Muscle layer of colon (tissue), 2 donors: ENCODE measurements at regions not wholly inside any gene's neighbourhood (a gene's known extent, or its start where the extent isn't known, plus 50 kb on each side); places are given as distances from the start of the nearest gene placed in this dataset.

Experiments used
- H3K27ac ChIP-seq: one replicate; pipeline ENCODE4 v1.7.0; 2013; ENCODE audit warnings: low read depth, mild to moderate bottlenecking, low read length, moderate library complexity
- H3K27me3 ChIP-seq, 2 donors: one replicate each; pipeline ENCODE4 v1.7.0; 2013; ENCODE audit warnings: low read length in 2 of 2, mild to moderate bottlenecking in 2 of 2; ENCODE audit not compliant: insufficient read depth in 2 of 2, control insufficient read depth in 1 of 2
- H3K36me3 ChIP-seq: one replicate; pipeline ENCODE4 v1.7.0; 2013; ENCODE audit warnings: mild to moderate bottlenecking, low read length; ENCODE audit not compliant: insufficient read depth
- H3K4me1 ChIP-seq: one replicate; pipeline ENCODE4 v1.7.0; 2013; ENCODE audit warnings: mild to moderate bottlenecking, low read length; ENCODE audit not compliant: insufficient read depth
- H3K4me3 ChIP-seq, 2 donors: one replicate each; pipeline ENCODE4 v1.7.0; 2013; ENCODE audit warnings: low read length in 2 of 2, low read depth in 1 of 2, mild to moderate bottlenecking in 1 of 2, moderate library complexity in 1 of 2
- H3K9ac ChIP-seq: one replicate; pipeline ENCODE4 v1.7.0; 2013; ENCODE audit warnings: low read length
- H3K9me3 ChIP-seq: one replicate; pipeline ENCODE4 v1.7.0; 2013; ENCODE audit warnings: mild to moderate bottlenecking, low read length
- donor health status: abdominal sarcoma.
- donor health status: Adenocarcinoma of cecum.

DNA sequence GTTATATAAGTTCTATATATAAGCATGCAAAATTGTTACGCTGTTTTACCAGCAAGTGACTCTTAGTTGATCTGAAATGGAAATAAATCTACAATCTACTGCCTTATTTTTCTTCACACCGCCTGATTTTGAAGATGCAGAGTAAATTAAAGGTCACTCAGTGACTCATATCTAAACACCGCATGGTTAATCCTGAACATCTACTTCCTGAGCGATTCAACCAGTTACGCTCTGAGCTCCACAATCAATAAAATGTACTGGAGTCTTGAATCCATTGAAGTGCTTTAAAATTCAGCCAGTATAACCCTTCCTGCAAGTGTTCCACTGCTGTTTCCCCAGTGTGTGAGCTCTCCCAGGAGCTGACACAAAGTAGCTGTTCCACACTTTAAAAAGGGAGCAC is 192.8 kb downstream of the SLC7A11 start:
- H3K27ac ChIP-seq = no peak overlapping the region
- H3K9ac ChIP-seq = no peak overlapping the region
- no peaks in the 10 kb centered on the region for H3K27me3 ChIP-seq
- H3K9me3 ChIP-seq = no peaks in the 10 kb centered on the region
- no peak overlapping the region for H3K4me3 ChIP-seq
- no peaks in the 10 kb centered on the region for H3K36me3 ChIP-seq
- H3K4me1 ChIP-seq = peaks cover 16% of the 10 kb centered on the region

DNA sequence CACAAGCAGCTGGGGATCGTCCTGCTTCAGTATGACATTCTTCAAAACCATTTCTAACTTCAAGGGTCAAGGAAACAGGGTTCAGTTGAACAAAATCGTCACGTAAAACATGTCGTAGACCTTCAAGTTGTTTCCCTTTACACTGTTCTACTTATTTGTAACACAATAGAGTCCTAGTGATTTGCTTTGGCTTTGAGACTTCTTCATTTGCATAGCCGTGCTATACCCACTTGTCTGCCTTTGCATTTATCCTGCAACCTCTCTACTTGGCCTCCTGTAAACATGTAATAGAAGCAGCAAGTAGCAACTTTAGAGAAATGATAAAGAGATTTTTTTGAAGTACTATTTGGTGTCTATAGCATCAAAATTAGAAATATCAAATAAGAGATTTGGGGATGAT is 194.9 kb downstream of the SLC7A11 start:
- Histone ChIP-seq H3K27me3 (no peaks in the 10 kb centered on the region), H3K27ac (no peak overlapping the region), H3K36me3 (no peaks in the 10 kb centered on the region), H3K4me3 (no peak overlapping the region), H3K9ac (no peak overlapping the region), H3K9me3 (no peaks in the 10 kb centered on the region), H3K4me1 (peaks cover 18% of the 10 kb centered on the region)

DNA sequence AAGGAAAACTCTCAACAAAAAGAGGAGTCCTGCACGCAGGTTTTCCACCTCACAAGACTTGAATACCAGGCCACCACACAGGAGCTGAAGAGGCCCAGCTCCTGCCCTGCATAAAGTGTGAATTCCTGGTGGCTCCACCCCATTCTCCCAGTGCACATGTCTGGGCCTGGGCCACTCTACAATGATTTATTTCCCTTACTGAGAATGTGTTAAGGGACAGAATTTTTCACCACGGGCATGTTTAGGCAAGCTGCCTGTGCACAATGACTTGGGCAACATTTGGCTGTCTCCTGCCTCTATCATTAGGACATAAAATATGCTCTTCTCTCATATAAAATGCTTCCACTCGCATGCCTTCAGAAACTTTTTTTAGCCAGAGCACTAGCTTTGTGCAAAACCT is 197.1 kb downstream of the SLC7A11 start:
- Histone ChIP-seq H3K9ac (no peak overlapping the region), H3K27me3 (no peaks in the 10 kb centered on the region), H3K4me1 (peaks cover 18% of the 10 kb centered on the region), H3K4me3 (no peak overlapping the region), H3K9me3 (no peaks in the 10 kb centered on the region), H3K27ac (no peak overlapping the region), H3K36me3 (no peaks in the 10 kb centered on the region)

DNA sequence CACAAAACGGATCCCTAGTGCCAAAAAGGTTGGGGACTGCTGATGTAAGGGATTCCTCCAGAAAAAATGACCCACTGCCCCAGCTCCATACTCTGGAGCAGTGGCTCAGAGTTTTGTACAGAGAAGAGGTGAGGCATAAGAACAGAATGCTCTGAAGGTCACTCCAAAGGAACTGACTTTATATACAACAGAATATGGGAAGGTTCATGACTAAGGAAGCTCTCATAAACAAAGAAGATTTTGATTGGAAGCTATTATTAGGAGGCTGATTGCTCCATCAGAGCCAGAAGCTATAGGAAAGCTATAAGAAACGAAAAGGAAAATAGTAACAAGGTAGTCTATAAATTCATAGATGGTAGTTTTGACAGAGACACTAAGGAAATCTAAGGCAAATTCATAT is 203.1 kb downstream of the SLC7A11 start:
- H3K27ac ChIP-seq = no peak overlapping the region
- no peaks in the 10 kb centered on the region for H3K4me1 ChIP-seq
- no peak overlapping the region for H3K9ac ChIP-seq
- no peaks in the 10 kb centered on the region for H3K36me3 ChIP-seq
- H3K4me3 ChIP-seq = no peak overlapping the region
- no peaks in the 10 kb centered on the region for H3K9me3 ChIP-seq
- H3K27me3 ChIP-seq = no peaks in the 10 kb centered on the region

DNA sequence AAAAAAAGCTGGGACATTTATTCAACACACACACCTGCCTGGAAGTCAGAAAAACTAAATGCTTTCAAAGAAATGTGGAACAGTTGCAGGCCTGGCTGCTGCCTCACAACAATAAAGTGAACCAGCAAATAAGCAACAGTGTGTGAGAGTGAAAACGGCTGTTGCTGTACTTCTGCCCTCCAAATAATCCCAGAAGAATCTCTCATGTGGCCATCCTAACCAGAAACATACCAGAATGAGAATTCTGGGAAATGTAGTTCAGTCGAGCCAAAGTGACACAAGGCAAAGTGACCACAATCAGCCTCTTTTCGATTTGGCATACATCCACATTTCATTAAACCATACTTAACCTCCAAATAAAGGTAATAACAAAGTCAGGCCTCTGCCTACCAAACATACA is 204.5 kb downstream of the SLC7A11 start:
- Histone ChIP-seq H3K9me3 (no peaks in the 10 kb centered on the region), H3K4me1 (no peaks in the 10 kb centered on the region), H3K9ac (no peak overlapping the region), H3K27ac (no peak overlapping the region), H3K4me3 (no peak overlapping the region), H3K36me3 (no peaks in the 10 kb centered on the region), H3K27me3 (no peaks in the 10 kb centered on the region)

DNA sequence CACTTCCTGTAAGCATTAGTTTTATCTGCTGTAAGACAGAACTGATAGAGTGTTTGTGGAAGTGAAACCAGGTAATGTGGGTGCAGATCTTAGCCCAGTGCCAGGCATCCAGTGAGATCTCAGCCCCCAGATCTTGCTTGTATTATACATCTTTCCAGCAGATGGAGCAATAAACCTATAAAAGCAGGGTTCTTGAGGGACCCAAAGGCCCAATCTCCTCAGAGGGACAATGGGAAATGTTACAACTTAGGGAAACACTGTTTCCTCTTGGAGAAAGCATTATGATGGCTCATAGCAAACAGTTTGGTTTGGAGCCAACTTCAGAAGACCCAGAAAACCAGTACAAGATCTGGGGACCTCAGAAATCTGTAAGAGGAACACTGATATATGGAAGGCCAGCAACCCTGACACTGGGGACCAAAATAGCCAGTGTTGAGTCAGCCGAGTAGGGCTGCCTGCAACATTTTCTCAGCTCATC is 206.3 kb downstream of the SLC7A11 start:
- H3K27ac ChIP-seq = no peak overlapping the region

DNA sequence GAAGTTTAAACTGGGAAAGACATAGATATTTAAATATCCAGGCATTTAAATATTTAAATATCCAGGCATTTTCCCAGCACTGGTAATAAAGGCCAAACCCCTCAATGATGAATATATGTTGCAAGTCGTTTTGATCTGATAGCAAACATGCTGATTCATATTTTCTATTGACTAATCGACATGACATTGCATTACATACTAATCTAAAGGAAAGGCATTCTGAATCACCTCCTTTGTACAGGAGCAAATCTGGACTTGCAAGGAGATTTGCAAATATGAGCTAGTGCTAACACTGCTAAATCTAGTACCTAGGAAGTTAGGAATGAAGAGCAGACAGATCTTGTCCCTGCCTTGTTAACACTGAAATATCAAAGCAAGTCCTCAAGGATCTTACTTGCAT is 207.3 kb downstream of the SLC7A11 start:
- Histone ChIP-seq H3K4me3 (no peak overlapping the region), H3K9me3 (no peaks in the 10 kb centered on the region), H3K4me1 (no peaks in the 10 kb centered on the region), H3K9ac (no peak overlapping the region), H3K27me3 (no peaks in the 10 kb centered on the region), H3K36me3 (no peaks in the 10 kb centered on the region), H3K27ac (no peak overlapping the region)

More for the DNA sequence above, 206.3 kb downstream of the SLC7A11 start:
- Histone ChIP-seq H3K4me1 (no peaks in the 10 kb centered on the region), H3K4me3 (no peak overlapping the region), H3K27me3 (no peaks in the 10 kb centered on the region), H3K9me3 (no peaks in the 10 kb centered on the region), H3K36me3 (no peaks in the 10 kb centered on the region), H3K9ac (no peak overlapping the region)

DNA sequence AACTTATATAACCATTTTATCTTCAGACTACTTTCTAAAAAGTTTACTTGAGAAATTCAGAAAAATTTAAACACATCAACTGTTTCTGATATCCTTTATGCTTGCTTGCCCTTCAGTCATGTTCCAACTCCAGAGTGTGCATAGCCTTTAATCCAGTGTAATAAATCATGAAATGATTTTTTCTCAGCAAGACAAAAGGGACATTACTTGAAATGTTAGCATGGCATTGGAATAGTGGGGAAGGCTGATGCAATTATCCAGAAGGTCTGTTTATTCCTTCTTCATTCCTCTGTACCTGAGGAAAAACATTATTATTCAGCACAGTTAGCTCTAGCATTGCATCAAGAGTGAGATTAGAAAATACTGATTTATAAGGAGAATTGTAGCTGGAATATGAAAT is 209.9 kb downstream of the SLC7A11 start:
- Histone ChIP-seq H3K27ac (no peak overlapping the region), H3K36me3 (no peaks in the 10 kb centered on the region), H3K9ac (no peak overlapping the region), H3K27me3 (no peaks in the 10 kb centered on the region), H3K9me3 (no peaks in the 10 kb centered on the region), H3K4me3 (no peak overlapping the region), H3K4me1 (no peaks in the 10 kb centered on the region)

DNA sequence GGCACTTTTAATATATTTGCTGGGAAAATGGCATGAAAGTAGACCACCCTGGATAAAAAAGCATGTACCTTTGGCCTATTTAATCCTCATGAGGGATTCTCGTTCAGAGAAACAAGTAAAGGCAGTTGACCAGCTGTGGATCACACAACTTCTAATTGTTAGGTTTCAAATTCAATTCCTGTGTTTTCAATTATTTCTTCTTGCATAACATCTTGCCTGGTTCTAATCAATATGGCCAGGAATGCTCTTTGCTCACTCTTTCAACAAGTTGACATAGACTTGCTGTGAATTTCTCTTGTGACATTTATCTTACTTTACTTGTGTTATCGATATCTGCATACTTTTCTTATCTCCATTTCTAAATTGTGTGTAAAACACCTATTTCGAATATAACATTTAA is 211.8 kb downstream of the SLC7A11 start:
- Histone ChIP-seq H3K4me1 (no peaks in the 10 kb centered on the region), H3K36me3 (no peaks in the 10 kb centered on the region), H3K9ac (no peak overlapping the region), H3K27me3 (no peaks in the 10 kb centered on the region), H3K4me3 (no peak overlapping the region), H3K27ac (no peak overlapping the region), H3K9me3 (no peaks in the 10 kb centered on the region)

DNA sequence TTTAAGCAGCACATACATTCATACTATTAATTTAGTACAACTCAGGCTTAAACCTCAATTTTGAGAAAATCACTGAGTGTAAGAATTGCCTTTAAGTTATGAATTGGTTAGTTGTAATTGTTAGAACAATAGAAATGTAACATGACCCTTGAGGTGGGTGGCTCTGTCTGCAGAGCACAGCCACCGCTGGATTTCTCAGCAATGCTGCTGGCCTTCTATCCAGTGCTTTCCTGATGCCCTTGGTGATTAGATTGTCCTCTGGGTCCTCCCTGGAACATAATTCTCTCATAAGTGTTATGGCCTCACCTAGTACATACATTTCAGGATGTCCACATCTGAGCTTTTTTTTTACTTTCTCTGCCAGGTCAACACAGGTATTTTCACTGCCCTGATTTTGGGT is 213.2 kb downstream of the SLC7A11 start:
- Histone ChIP-seq H3K27ac (no peak overlapping the region), H3K9me3 (no peaks in the 10 kb centered on the region), H3K36me3 (no peaks in the 10 kb centered on the region), H3K27me3 (no peaks in the 10 kb centered on the region), H3K4me3 (no peak overlapping the region), H3K4me1 (no peaks in the 10 kb centered on the region), H3K9ac (no peak overlapping the region)

DNA sequence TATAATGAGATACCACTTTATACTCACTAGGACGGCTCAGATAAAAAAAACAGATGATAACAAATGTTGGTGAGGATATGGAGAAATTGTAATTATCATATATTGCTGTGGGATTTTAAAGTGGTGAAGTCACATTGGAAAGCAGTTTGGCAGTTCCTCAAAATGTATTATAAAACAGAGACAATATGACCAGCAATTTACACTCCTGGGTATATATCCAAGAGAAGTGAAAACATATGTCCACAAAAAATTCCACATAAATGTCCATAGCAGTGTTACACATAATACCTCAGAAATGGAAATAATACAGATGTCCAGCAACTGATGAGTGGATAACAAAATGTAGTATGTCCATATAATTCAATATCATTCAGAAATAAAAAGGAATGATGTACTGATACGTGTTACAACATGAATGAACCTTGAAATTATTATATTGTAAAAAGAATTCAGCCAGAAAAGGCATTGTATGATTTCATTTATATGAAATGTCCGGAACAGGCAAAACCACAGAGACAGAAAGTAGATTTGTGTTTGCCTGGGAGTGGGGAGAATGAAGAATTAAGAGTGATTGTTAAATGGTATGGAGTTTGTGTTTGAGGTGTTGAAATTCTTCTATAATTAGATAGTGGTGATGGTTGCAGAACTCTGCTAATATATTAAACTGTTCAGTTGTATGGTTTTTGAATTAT is 220.9 kb downstream of the SLC7A11 start:
- Histone ChIP-seq H3K9me3 (no peaks in the 10 kb centered on the region), H3K4me3 (no peak overlapping the region), H3K27ac (no peak overlapping the region), H3K27me3 (no peaks in the 10 kb centered on the region), H3K36me3 (no peaks in the 10 kb centered on the region), H3K4me1 (no peaks in the 10 kb centered on the region), H3K9ac (no peak overlapping the region)

DNA sequence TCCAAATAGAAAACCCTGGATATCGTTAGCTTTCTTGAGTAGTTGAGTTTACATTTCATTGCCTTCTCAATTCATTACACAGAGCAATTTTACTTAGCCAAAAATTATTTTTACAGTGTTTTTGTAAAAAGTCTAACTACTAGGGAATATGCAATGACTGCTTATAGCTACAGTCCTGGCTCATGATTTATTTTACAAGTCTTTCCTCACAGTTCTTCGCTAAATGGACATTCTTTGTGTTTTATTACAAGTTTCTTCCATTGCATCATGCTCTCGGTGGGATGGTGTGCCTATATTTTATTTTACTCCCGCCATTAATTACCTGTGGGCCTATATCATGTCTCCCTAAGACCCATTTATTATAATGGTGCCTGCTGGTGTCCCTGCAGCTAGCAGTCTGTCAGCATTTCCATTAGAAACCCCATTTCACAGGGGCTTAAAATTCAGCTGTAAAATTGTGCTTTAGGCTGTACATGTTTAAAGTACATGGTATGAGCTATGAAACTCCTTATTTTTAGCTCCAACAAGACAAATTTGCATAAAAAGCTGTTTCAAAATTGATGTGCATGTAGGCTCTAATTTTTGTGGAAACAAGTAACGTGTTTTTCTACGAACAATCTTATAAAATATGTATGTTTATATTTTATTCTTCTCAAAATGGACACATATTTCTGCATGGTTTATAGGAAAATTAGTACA is 227.4 kb downstream of the SLC7A11 start:
- Histone ChIP-seq H3K4me3 (no peak overlapping the region), H3K27me3 (no peaks in the 10 kb centered on the region), H3K36me3 (no peaks in the 10 kb centered on the region), H3K4me1 (peaks cover 5% of the 10 kb centered on the region), H3K27ac (no peak overlapping the region), H3K9ac (no peak overlapping the region), H3K9me3 (no peaks in the 10 kb centered on the region)
